ENCODE measurements at regions not wholly inside any gene's neighbourhood (a gene's known extent, or its start where the extent isn't known, plus 50 kb on each side); places are given as distances from the start of the nearest gene placed in this dataset.
"Not testable (repeated sequence)": the region's sequence is repeated elsewhere in the genome, so short reads cannot be mapped to it uniquely, and the experiment has no call there.

GRCh38 chr12:58719161-58719560, 201.1 kb downstream of the LRIG3 start:
- Histone ChIP-seq H3K36me3 (ENCODE audit: control insufficient read depth, insufficient read depth, low read length) (no peaks in the 10 kb centered on the region), H3K27me3 (ENCODE audit: control insufficient read depth, insufficient read depth, low read length) (no peaks in the 10 kb centered on the region), H3K4me3 (ENCODE audit: low read length) (no peak overlapping the region), H3K9ac (ENCODE audit: low read length) (no peak overlapping the region), H3K27ac (ENCODE audit: low read depth, low read length) (no peak overlapping the region), H3K4me1 (ENCODE audit: control insufficient read depth, insufficient read depth, low read length) (no peaks in the 10 kb centered on the region)

DNA sequence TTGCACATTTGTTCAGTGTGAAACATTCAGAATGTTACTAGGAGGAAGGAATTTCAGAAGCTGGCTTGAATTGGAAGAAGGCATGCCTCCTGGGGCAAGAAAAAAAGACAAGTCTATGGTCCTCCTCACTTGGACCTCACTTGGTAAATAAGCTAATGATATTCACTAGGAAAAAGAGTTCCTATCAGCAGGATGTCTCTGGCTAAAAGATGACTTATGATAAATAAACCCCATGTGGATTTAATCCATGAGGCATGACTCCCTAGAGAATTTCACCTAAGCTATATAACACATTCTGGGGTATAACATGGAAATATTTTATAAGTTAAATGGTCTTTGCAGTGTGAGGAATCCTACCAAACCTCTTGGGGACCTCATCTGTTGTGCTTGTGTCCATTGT, 199.9 kb downstream of the LRIG3 start:
- Histone ChIP-seq H3K27ac (ENCODE audit: low read depth, low read length) (no peak overlapping the region), H3K4me3 (ENCODE audit: low read length) (no peak overlapping the region), H3K36me3 (ENCODE audit: control insufficient read depth, insufficient read depth, low read length) (no peaks in the 10 kb centered on the region), H3K27me3 (ENCODE audit: control insufficient read depth, insufficient read depth, low read length) (no peaks in the 10 kb centered on the region), H3K4me1 (ENCODE audit: control insufficient read depth, insufficient read depth, low read length) (no peaks in the 10 kb centered on the region), H3K9ac (ENCODE audit: low read length) (no peak overlapping the region)

DNA sequence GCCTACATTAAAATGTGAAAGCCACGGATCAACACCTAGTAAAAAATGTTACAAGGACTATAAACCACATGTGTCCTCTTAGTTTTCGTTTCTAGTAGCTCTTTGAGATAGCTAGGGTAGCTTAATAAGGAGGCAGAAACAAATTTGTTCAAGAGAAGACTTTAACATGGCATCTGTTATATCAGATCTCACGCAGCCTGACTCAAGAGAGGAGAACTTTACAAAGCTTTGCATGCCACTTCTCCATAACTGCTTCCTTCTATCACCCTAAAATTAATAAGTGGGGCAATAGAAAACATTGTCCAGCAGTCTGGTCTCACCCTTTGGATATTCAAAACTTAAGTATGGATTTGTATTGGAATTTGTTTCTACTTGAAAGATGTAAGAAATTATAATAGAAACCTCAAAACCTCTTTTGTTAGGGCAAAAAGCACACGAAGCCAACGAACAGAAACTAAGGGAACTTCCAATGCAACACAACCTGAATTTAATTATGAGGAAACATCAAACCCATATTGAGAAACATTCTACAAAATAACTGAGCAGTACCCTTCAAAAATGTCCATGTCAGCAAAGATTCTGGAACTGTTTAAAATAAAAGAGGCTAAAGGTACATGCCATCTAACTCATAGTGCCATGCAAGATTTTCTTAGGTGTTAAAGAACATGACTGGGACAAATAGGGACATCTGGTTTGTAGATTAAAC, 194.8 kb downstream of the LRIG3 start:
- no peaks in the 10 kb centered on the region for H3K4me1 ChIP-seq (ENCODE audit: control insufficient read depth, insufficient read depth, low read length)
- H3K27me3 ChIP-seq (ENCODE audit: control insufficient read depth, insufficient read depth, low read length): no peaks in the 10 kb centered on the region
- no peak overlapping the region for H3K27ac ChIP-seq (ENCODE audit: low read depth, low read length)
- H3K4me3 ChIP-seq (ENCODE audit: low read length): no peak overlapping the region
- H3K36me3 ChIP-seq (ENCODE audit: control insufficient read depth, insufficient read depth, low read length): no peaks in the 10 kb centered on the region
- H3K9ac ChIP-seq (ENCODE audit: low read length): no peak overlapping the region

GRCh38 chr12:58727521-58727920, 192.8 kb downstream of the LRIG3 start:
- H3K27ac ChIP-seq (ENCODE audit: low read depth, low read length): no peak overlapping the region
- H3K27me3 ChIP-seq (ENCODE audit: control insufficient read depth, insufficient read depth, low read length): no peaks in the 10 kb centered on the region
- no peak overlapping the region for H3K4me3 ChIP-seq (ENCODE audit: low read length)
- no peak overlapping the region for H3K9ac ChIP-seq (ENCODE audit: low read length)
- no peaks in the 10 kb centered on the region for H3K36me3 ChIP-seq (ENCODE audit: control insufficient read depth, insufficient read depth, low read length)
- H3K4me1 ChIP-seq (ENCODE audit: control insufficient read depth, insufficient read depth, low read length): no peaks in the 10 kb centered on the region

GRCh38 chr12:58728397-58728796, 191.9 kb downstream of the LRIG3 start:
- H3K27me3 ChIP-seq (ENCODE audit: control insufficient read depth, insufficient read depth, low read length): no peaks in the 10 kb centered on the region
- no peak overlapping the region for H3K4me3 ChIP-seq (ENCODE audit: low read length)

DNA sequence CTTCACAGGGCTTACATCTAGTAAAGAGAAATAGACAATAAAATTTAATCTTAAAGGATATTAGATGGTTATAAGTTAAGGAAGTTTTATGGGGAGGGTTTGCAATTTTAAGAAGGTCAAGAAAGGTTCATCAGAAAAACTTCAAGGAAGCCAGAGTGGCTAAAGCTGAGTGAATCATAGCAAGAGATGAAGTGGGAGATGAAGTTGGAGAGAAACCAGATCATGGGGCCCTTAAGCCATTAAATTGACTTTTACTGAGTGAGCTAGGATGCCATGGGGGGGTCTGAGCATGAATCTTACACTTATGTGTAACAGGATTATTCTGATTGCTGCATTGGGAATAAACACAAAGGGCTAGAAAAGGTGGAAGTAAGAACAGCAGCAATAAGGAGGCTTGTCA, 189.2 kb downstream of the LRIG3 start:
- Histone ChIP-seq H3K4me1 (ENCODE audit: control insufficient read depth, insufficient read depth, low read length) (no peaks in the 10 kb centered on the region), H3K36me3 (ENCODE audit: control insufficient read depth, insufficient read depth, low read length) (no peaks in the 10 kb centered on the region), H3K27me3 (ENCODE audit: control insufficient read depth, insufficient read depth, low read length) (no peaks in the 10 kb centered on the region), H3K4me3 (ENCODE audit: low read length) (no peak overlapping the region), H3K9ac (ENCODE audit: low read length) (no peak overlapping the region), H3K27ac (ENCODE audit: low read depth, low read length) (no peak overlapping the region)

More at GRCh38 chr12:58728397-58728796, 191.9 kb downstream of the LRIG3 start:
- Histone ChIP-seq H3K9ac (ENCODE audit: low read length) (no peak overlapping the region), H3K27ac (ENCODE audit: low read depth, low read length) (no peak overlapping the region), H3K4me1 (ENCODE audit: control insufficient read depth, insufficient read depth, low read length) (no peaks in the 10 kb centered on the region), H3K36me3 (ENCODE audit: control insufficient read depth, insufficient read depth, low read length) (no peaks in the 10 kb centered on the region)

DNA sequence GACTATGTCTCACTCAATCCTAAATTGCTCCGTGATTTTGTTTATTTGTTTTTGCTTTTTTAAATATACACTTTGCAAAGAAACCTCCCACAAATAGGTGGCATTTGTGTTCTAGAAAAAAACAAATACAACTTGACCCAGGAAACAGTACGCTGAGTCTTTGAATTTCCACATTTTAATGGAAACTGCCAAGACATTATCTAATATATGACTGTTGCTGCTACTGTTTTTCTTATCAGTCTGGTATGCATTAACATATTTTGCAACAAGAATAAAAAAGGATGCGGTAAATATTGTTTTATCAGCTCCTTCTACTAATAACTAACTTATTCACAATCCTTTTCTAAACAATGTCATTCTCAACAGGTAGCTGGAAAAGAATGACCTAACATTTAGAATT, 187.4 kb downstream of the LRIG3 start:
- Histone ChIP-seq H3K4me3 (ENCODE audit: low read length) (no peak overlapping the region), H3K27me3 (ENCODE audit: control insufficient read depth, insufficient read depth, low read length) (no peaks in the 10 kb centered on the region), H3K9ac (ENCODE audit: low read length) (no peak overlapping the region), H3K36me3 (ENCODE audit: control insufficient read depth, insufficient read depth, low read length) (no peaks in the 10 kb centered on the region), H3K4me1 (ENCODE audit: control insufficient read depth, insufficient read depth, low read length) (no peaks in the 10 kb centered on the region), H3K27ac (ENCODE audit: low read depth, low read length) (no peak overlapping the region)

DNA sequence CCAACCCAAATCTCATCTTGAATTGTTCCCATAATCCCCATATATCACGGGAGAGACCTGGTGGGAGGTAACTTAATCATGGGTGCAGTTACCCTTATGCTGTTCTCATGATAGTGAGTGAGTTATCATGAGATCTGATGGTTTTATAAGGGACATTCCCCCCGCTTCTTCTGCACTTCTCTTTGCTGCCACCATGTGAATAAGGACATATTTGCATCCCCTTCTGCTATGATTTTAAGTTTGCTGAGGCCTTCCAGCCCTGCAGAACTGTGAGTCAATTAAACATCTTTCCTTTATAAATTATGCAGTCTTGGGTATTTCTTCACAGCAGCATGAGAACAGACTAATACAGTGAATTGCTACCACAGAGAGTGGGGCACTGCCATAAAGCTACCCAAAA, 179.1 kb downstream of the LRIG3 start:
- Histone ChIP-seq H3K4me1 (ENCODE audit: control insufficient read depth, insufficient read depth, low read length) (no peaks in the 10 kb centered on the region), H3K4me3 (ENCODE audit: low read length) (no peak overlapping the region)

DNA sequence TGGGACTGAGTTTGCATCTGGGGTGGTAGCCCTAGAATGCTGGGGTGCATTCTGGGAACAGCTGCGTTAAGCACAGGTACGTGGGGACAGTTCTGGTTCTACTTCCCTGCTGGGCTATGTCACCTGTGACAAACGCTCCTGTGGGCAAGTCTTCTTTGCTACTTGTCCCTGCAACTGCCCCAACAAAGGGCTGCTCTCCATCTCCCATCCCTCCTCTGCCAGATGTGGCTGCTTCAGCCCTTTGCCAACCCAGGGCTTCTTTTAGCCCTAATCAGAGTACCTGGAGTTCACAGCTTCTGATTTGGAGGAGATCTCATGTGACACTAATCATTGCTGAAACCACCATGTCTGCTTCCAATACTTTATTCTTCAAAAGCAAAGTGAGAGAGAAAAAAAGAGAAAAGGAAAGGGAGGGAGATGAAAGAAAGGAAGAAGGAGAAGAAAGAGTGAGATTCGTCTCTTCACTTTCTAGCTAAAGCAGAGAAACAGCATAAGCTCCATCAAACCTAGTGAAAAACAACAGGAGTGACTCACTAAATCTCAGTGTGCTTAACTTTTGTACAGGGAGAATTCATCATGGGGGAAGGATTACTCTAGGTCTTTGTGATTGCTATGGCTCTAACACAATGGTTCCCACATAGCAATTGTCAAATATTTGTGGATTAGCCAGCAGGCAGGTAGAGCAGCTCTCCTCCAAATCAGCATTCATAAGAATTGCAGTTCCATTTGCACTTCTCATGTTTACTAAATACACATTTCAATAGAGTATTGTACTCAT, 174.8 kb downstream of the LRIG3 start:
- no peak overlapping the region for H3K4me3 ChIP-seq (ENCODE audit: low read length)
- H3K9ac ChIP-seq (ENCODE audit: low read length): no peak overlapping the region
- no peaks in the 10 kb centered on the region for H3K36me3 ChIP-seq (ENCODE audit: control insufficient read depth, insufficient read depth, low read length)
- no peaks in the 10 kb centered on the region for H3K27me3 ChIP-seq (ENCODE audit: control insufficient read depth, insufficient read depth, low read length)
- H3K4me1 ChIP-seq (ENCODE audit: control insufficient read depth, insufficient read depth, low read length): no peaks in the 10 kb centered on the region
- H3K27ac ChIP-seq (ENCODE audit: low read depth, low read length): no peak overlapping the region

More for the DNA sequence above, 179.1 kb downstream of the LRIG3 start:
- H3K9ac ChIP-seq (ENCODE audit: low read length): no peak overlapping the region
- H3K27ac ChIP-seq (ENCODE audit: low read depth, low read length): no peak overlapping the region
- no peaks in the 10 kb centered on the region for H3K27me3 ChIP-seq (ENCODE audit: control insufficient read depth, insufficient read depth, low read length)
- no peaks in the 10 kb centered on the region for H3K36me3 ChIP-seq (ENCODE audit: control insufficient read depth, insufficient read depth, low read length)

GRCh38 chr12:58747533-58747932, 172.8 kb downstream of the LRIG3 start:
- Histone ChIP-seq H3K27me3 (ENCODE audit: control insufficient read depth, insufficient read depth, low read length) (no peaks in the 10 kb centered on the region), H3K27ac (ENCODE audit: low read depth, low read length) (no peak overlapping the region), H3K9ac (ENCODE audit: low read length) (no peak overlapping the region), H3K4me3 (ENCODE audit: low read length) (no peak overlapping the region), H3K4me1 (ENCODE audit: control insufficient read depth, insufficient read depth, low read length) (no peaks in the 10 kb centered on the region), H3K36me3 (ENCODE audit: control insufficient read depth, insufficient read depth, low read length) (no peaks in the 10 kb centered on the region)

- no peak overlapping the region for H3K9ac ChIP-seq (ENCODE audit: low read length)
- H3K27ac ChIP-seq (ENCODE audit: low read depth, low read length): no peak overlapping the region
- H3K27me3 ChIP-seq (ENCODE audit: control insufficient read depth, insufficient read depth, low read length): no peaks in the 10 kb centered on the region
- H3K4me1 ChIP-seq (ENCODE audit: control insufficient read depth, insufficient read depth, low read length): no peaks in the 10 kb centered on the region
- no peak overlapping the region for H3K4me3 ChIP-seq (ENCODE audit: low read length)
- H3K36me3 ChIP-seq (ENCODE audit: control insufficient read depth, insufficient read depth, low read length): no peaks in the 10 kb centered on the region
Measured at GRCh38 chr12:58750484-58750883, 169.8 kb downstream of the LRIG3 start.

DNA sequence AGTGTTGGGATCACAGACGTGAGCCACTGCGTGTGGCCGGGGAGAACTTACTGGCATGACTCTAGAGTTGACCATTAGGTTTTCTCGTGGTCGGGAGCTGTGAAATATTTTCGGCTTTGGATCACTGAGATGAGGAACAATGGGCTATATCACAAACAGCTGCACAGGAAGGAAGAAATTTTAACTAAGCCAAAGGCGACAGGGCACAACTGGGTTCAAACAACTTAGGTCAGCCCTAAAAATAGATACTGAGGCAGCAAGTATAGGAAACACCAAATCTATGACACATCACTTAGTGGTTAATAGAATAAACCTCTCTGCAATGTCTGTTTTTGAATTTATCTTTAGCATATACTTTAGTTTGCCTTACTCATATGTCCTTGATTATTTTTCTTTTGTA, 162.9 kb downstream of the LRIG3 start:
- no peak overlapping the region for H3K9ac ChIP-seq (ENCODE audit: low read length)
- H3K36me3 ChIP-seq (ENCODE audit: control insufficient read depth, insufficient read depth, low read length): no peaks in the 10 kb centered on the region
- H3K4me3 ChIP-seq (ENCODE audit: low read length): no peak overlapping the region
- H3K4me1 ChIP-seq (ENCODE audit: control insufficient read depth, insufficient read depth, low read length): no peaks in the 10 kb centered on the region
- no peaks in the 10 kb centered on the region for H3K27me3 ChIP-seq (ENCODE audit: control insufficient read depth, insufficient read depth, low read length)
- H3K27ac ChIP-seq (ENCODE audit: low read depth, low read length): no peak overlapping the region

DNA sequence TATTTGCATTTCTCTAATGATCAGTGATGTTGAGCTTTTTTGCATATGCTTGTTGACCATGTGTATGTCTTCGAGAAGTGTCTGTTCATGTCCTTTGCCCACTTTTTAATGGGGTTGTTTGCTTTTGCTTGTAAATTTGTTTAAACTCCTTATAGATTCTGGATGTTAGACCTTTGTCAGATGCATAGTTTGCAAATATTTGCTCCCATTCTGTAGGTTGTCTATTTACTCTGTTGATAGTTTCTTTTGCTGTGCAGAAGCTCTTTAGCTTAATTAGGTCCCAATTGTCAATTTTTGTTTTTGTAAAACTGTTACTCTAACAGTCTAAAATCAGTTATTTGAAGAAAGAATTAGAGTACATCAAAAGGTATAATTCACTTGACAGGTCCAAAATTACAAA, 160.6 kb downstream of the LRIG3 start:
- H3K4me3 ChIP-seq (ENCODE audit: low read length); H3K27ac ChIP-seq (ENCODE audit: low read depth, low read length); H3K9ac ChIP-seq (ENCODE audit: low read length); H3K36me3 ChIP-seq (ENCODE audit: control insufficient read depth, insufficient read depth, low read length); H3K4me1 ChIP-seq (ENCODE audit: control insufficient read depth, insufficient read depth, low read length); H3K27me3 ChIP-seq (ENCODE audit: control insufficient read depth, insufficient read depth, low read length): not testable (repeated sequence)
